Renal pelvis (tissue), 1 donor: ENCODE measurements at regions not wholly inside any gene's neighbourhood (a gene's known extent, or its start where the extent isn't known, plus 50 kb on each side); places are given as distances from the start of the nearest gene placed in this dataset.
A peak's percentile ranks its signal among the peaks of the same experiment; 100 is the strongest.

Source experiments
- DNase-seq: peaks from one replicate; pipeline ENCODE4 v3.0.0-alpha.2; 2013

DNA sequence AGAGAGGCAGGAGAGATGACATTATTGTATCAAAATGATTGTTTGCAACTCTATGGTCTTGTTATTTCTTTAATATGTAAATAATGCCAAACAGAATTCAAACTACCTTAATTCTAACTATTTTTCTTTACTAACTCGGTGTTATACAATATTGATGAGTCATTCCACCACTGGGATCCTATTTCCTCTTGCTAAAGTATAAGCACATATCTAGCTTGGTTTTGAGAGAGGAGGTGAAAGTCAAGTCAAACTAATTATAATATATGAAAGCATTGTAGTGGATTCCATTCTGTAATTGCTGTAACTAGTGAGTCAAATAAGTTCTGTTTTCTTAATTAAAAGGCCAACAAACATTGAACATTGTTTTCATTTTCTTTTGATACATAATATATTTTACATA is 837.6 kb downstream of the PDHA2 start:
- DNase-seq, result no peak

GRCh38 chr4:96681218-96681617 is 841.3 kb downstream of the PDHA2 start:
- DNase-seq, result no peak

DNA sequence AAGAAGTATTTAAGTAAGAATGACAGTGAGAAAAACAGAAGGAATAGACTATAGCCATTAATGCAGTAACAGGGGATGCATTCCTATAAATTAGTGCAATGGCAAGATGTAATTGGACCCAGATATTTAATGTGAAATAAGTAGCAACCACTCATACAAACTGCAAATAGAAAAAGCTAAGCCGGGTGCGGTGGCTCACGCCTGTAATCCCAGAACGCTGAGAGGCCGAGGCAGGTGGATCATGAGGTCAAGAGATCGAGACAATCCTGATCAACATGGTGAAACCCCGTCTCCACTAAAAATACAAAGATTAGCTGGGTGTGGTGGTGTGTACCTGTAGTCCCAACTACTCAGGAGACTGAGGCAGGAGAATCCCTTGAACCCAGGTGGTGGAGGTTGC is 845.8 kb downstream of the PDHA2 start:
- DNase-seq, result no peak

DNA sequence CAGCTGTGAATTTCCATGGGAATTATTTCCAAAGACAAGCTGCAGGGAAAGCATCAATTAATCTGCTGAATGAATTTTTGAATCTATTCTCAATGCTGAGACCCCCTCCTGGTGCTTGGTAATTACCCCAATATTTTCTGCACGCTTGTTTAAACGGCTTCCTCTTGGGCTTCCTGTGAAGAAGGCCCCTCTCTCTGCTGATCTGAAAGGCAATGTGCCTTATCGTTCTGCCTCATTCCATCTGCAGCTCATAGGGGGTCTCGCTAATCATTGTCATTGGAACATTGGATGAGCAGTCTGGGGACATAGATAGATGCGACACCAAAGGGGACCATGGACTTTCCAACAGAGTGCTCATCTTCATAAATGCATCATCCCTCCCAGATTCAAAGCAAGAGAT is 851.6 kb downstream of the PDHA2 start:
- no peak for DNase-seq

GRCh38 chr4:96698831-96699230 is 858.9 kb downstream of the PDHA2 start:
- DNase-seq, result peak; percentile 4

DNA sequence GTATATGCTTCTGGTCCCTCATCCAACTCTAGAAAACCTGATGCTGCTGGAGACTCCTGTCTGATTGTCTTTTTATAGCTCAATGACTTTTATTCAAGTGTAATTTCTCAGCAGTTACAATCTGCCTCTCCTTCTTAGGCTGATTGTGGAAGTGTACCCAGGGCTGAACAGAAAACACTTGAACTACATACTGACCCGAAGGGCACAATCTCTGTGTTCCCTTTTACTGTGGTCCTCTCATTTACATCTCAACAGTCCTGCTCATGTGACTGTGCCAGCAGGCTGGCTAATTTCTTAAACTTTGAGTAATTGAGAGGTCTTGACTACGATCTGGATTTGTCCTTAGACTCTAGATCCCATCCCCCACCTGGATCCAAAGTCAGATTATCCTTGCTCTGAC is 863.4 kb downstream of the PDHA2 start:
- DNase-seq, result no peak

DNA sequence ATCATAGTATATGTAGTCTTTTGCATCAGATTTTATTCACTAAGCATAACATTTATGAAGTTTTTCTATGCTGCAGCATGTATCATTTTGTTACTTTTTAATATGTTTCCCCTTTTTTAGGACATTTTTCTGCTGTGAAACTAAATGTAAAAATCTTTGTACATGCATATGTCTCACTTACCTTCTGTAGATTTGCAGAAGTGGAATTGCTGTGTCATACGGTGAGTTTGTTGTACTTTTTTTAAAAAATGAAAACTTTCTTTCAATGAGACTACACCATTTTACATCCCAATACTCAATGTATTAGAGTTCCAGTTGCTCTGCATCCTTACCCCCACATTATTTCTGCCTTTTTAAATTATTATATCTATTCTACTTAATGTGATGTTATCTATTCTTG is 868.9 kb downstream of the PDHA2 start:
- DNase-seq, result no peak

DNA sequence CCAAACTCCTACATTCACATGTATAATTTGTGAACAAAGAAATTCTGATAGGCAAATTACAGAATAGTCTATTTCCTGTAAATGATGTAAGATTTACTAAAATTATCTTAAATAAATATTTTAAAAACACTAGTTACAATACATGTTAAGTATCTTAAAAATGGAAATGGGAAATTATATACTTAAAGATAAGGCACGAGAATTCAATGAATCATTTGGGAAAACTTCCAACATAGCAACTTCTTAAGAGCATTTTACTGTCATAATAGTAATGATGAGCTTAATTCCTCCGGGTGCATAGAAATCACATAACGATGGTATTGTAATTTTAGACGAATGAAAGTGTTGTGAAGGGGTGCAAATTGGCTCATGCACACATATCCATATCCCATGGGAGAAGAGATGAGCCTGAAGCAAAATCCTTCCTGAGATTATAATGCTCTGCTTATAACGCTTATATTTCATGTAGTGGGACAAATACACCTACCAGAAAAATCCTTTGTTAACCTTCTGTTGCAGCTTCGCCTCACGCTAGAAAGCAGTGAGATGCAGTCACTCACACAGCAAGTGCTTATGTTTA is 873.5 kb downstream of the PDHA2 start:
- DNase-seq, result no peak

DNA sequence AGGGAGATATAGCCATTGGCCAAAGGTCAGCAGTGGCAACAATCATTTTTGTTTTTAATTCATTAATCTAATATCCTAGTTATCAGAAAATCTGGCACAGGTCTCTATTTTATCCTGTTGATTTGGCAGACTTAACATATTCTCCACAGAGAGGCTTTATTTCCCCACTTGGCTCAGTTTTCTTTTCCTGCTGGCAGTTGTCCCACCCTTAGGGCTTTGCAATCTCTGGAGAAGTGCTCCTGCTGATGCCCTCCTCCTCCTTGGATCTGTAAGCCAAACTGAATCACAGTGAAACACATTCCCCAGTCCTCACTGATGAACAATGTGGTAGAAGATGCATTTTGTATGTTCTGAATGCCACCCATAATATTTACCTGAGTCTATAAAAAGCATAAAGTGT is 889.7 kb downstream of the PDHA2 start:
- no peak for DNase-seq

DNA sequence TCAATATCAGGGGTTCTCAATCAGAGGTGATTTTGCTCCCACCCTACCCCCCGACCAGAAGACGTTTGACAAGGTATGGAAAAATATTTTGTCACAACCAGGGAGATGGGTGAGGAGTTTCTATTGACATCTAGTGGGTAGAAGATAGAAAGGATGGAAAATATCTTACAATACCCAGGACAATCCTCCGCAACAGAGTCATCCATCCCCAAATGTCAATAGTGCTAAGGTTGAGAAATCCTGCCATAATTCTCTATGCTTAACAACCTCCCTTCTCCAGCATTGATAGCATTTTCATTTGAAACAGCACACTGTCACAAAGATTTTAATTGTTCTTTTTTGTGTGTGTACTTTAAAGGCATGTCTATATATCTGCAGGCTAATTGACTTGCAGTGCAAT is 890.5 kb downstream of the PDHA2 start:
- DNase-seq, result no peak

DNA sequence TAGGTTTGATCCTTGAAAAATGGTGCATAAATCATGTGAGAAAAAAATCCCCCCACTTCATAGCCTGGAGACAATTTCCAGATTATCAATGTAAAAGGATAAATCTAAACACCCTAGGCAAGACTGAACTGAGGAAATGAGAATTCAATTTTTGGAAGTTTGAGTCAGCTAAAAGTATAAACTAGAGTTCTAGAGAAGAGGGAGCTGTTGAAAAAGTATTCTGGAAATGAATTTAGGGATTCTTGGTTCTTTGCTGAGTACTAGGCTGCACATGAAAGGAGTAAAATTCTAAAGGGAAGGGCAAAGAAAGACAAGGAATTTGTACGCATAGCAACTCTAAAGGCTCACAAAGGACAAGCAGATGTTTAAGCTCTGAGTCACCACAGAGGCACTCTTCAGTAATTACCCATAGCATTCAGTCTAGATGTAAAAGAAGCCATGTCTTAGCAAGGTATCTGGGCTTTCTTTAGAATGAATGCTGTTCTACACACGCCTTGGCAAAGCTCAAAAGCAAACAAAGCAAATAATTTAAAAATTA is 896.5 kb downstream of the PDHA2 start:
- DNase-seq, result no peak

GRCh38 chr4:96739101-96739500 is 899.2 kb downstream of the PDHA2 start:
- no peak for DNase-seq

DNA sequence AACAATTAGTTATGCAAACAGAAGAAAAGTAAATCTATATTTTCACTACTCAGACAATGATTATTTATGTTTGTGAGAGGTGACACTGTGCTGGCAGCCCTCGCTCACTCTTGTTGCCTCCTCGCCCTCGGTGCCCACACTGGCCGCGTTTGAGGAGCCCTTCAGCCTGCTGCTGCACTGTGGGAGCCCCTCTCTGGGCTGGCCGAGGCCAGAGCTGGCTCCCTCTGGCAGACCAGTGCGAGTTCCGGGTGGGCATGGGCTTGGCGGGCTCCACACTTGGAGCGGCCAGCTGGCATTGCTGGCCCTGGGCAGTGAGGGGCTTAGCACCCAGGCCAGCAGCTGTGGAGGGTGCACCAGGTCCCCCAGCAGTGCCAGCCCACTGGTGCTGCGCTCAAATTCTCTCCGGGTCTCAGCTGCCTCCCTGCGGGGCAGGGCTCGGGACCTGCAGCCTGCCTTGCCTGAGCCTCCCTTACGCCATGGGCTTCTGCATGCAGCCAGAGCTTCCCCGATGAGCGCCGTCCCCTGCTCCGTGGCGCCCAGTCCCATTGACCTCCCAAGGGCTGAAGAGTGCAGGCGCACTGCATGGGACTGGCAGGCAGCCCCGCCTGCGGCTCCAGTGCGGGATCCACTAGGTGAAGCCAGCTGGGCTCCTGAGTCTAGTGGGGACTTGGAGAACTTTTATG is 902.6 kb downstream of the PDHA2 start:
- no peak for DNase-seq

DNA sequence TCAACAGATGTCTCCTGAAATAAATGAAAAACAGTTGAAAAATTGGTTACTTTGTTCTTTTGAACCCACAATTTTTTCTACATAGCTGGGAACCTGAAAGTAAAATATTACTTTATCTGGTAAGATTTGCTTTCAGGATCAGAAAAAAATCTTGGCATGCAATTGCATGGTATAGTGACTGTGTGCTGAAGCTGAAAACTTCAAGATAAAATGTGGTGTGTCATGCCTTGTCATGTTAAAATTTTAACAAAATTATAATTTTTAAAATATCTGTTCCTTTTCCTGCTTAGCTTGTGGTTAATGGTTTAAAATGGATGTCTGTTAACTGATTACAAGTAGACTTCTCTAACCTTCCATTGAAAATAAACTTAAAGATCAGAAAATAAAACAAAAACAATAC is 904.8 kb downstream of the PDHA2 start:
- no peak for DNase-seq

DNA sequence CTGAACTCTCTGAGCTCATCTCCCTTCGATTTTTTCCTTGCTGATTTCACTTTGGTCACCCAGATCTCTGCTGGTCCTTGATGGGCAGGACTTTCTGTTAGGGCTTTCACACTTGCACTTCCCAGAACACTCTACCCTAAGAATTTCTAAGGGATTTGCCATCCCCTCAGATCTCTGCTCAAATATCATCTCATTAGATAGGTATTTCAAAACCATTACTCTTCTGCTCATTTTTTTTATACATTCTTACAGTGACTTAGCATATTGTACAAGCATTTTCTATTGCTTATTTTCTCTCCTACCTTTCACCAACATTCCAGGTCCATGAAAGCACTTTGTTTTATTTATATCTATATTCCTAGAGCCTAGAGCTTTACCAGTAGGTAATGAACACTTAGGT is 913.3 kb downstream of the PDHA2 start:
- no peak for DNase-seq

DNA sequence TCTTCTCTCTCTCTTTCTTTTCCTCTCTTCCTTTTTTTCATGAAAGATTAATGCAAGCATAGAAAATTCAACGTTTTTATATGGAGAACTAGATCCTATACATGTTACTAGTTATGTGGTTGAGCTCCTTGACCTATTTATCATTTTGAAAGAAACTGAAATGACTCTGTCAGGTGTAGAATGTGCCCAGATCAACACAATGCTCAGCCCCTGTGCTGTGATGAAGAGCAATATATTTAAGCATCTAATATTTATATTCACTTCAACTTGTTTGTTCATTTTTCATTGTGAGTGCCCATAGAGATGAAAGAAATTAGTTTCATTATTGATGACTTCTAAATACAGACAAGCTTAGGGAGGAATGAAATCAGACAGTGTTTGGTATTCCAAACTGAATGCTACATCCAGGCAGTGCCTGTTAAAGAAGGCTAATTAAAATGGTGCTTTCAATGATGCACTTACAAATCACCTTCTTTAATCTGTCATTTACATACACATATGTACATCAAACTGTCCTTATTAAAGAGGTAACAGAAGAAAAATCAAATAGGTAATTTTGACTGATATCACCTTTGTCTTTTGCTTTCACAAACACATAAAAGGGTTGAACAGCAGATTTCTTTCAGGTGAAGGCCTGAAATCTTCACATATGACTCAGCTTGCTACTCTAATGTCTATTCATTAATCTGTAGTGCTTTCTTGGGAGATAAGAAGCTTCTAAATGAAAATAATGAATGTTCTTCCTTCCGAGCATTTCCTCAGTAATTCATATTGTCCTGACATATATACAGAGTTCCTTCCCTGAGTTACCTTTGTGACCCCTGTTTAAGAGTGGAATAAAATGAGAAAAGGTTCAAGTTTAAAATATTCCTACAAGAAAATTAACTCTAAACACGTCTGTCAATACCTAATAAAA is 915.9 kb downstream of the PDHA2 start:
- no peak for DNase-seq

GRCh38 chr4:96756584-96756983 is 916.7 kb downstream of the PDHA2 start:
- DNase-seq, result no peak

DNA sequence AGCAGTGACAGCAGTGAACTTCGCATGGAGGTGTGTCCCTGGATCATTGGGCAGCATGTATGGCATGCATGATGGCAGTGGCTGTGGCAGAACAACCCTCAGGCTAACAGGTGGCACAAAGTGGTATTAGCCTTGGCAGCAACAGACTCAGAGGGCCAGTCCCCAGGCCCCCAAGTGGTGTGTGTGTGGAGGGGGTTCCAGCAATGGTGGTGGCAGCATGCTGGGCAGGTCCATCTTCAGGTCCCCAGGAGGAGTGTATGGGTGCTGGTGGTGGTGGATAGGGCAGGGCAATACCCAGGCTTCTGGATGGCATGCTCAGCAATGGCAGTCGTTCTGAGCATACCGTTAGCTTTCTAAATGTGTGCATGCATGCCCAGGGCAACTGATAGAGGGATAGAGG is 923.7 kb downstream of the PDHA2 start:
- no peak for DNase-seq

- no peak for DNase-seq
Observed at GRCh38 chr4:96766359-96766758, 926.5 kb downstream of the PDHA2 start.

DNA sequence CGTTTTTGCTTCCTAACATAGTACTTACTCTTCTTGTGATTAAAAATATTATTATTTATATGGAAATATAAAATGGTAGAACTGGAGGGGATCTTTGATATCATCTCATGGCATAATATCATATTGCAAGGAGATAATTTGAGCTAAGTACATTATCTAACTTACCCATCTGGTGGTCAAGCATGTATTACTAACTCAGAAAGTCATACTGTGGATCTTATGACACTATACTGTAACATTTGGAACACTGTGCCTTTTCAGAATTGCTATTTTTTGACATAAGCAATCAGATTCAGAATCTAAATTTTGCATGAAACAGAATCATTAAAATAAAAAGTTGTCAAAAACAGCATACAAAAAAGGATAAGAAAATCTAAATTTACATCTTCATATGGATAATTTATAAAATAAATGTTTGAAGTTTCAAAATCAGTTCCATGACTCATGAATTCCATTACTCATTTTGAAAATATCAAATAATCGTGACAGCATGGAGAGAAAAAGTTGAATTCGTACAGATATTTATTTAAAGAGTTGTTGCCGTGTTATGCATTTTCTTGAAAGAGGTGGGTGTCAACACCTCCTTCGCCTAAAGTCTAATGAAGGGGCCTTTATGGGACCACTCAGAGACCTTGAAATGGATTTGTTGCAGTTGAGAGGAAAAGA is 928.1 kb downstream of the PDHA2 start:
- no peak for DNase-seq

- no peak for DNase-seq
Observed at GRCh38 chr4:96775501-96775900, 935.6 kb downstream of the PDHA2 start.

- no peak for DNase-seq
Observed at GRCh38 chr4:96776920-96777527, 937.1 kb downstream of the PDHA2 start.
